Posterior cingulate gyrus (tissue), 11 donors: ENCODE measurements at regions not wholly inside any gene's neighbourhood (a gene's known extent, or its start where the extent isn't known, plus 50 kb on each side); places are given as distances from the start of the nearest gene placed in this dataset.
"Not testable (repeated sequence)": the region's sequence is repeated elsewhere in the genome, so short reads cannot be mapped to it uniquely, and the experiment has no call there.

Source experiments
- DNase-seq, 10 donors: peaks; one replicate each; pipeline versions ENCODE4 v3.0.0 to v3.0.0-alpha.2; 2020 to 2021; ENCODE audit warnings: mixed read lengths in 3 of 10
- intact Hi-C: fragments of 100-400 bp; cut with DNase I; formaldehyde crosslinking; loops from one replicate; pipeline ENCODE4 v1.15.1; 2023

- intact Hi-C loops, result no loop called here
- peak in 1 of 10 donors; percentile 55 for DNase-seq
Measured at GRCh38 chr5:171541341-171541776, 121.9 kb downstream of the FGF18 start.

GRCh38 chr5:171542525-171543140, 123.2 kb downstream of the FGF18 start:
- DNase-seq, result peak in 1 of 10 donors; percentile 54
- intact Hi-C loops, result no loop called here

GRCh38 chr5:171543148-171543815, 123.8 kb downstream of the FGF18 start:
- intact Hi-C loops, result no loop called here

GRCh38 chr5:171544913-171545765, 125.7 kb downstream of the FGF18 start:
- no peak for DNase-seq
- intact Hi-C loops, result no loop called here

More at GRCh38 chr5:171543148-171543815, 123.8 kb downstream of the FGF18 start:
- no peak for DNase-seq

GRCh38 chr5:171549274-171549673, 129.8 kb downstream of the FGF18 start:
- intact Hi-C loops, result no loop called here

GRCh38 chr5:171553817-171554216, 134.4 kb downstream of the FGF18 start:
- intact Hi-C loops, result not testable (repeated sequence)

More at GRCh38 chr5:171549274-171549673, 129.8 kb downstream of the FGF18 start:
- no peak for DNase-seq

GRCh38 chr5:171555160-171555559, 135.7 kb downstream of the FGF18 start:
- intact Hi-C loops, result no loop called here
- DNase-seq, result no peak

More at GRCh38 chr5:171553817-171554216, 134.4 kb downstream of the FGF18 start:
- not testable (repeated sequence) for DNase-seq

GRCh38 chr5:171562822-171563221, 143.4 kb downstream of the FGF18 start:
- intact Hi-C loops, result no loop called here

GRCh38 chr5:171568389-171568788, 148.9 kb downstream of the FGF18 start:
- intact Hi-C loops, result no loop called here
- no peak for DNase-seq

More at GRCh38 chr5:171562822-171563221, 143.4 kb downstream of the FGF18 start:
- DNase-seq, result no peak

GRCh38 chr5:171569065-171569712, 149.7 kb downstream of the FGF18 start:
- intact Hi-C loops, result no loop called here
- DNase-seq, result no peak

- intact Hi-C loops, result no loop called here
- no peak for DNase-seq
Measured at GRCh38 chr5:171570244-171570825, 150.9 kb downstream of the FGF18 start.

- intact Hi-C loops, result no loop called here
- DNase-seq, result no peak
Measured at GRCh38 chr5:171571663-171572062, 152.2 kb downstream of the FGF18 start.

GRCh38 chr5:171573021-171573420, 153.6 kb downstream of the FGF18 start:
- intact Hi-C loops, result no loop called here

GRCh38 chr5:171573451-171574225, 154.2 kb downstream of the FGF18 start:
- DNase-seq, result no peak

More at GRCh38 chr5:171573021-171573420, 153.6 kb downstream of the FGF18 start:
- no peak for DNase-seq

GRCh38 chr5:171574376-171574775, 154.9 kb downstream of the FGF18 start:
- intact Hi-C loops, result no loop called here
- no peak for DNase-seq

More at GRCh38 chr5:171573451-171574225, 154.2 kb downstream of the FGF18 start:
- intact Hi-C loops, result no loop called here

GRCh38 chr5:171575386-171575785, 155.9 kb downstream of the FGF18 start:
- intact Hi-C loops, result no loop called here
- DNase-seq, result no peak

- no peak for DNase-seq
- intact Hi-C loops, result no loop called here
Measured at GRCh38 chr5:171575808-171576207, 156.4 kb downstream of the FGF18 start.

- intact Hi-C loops, result no loop called here
- no peak for DNase-seq
Measured at GRCh38 chr5:171577042-171577758, 157.8 kb downstream of the FGF18 start.
